NCI-H1092 (cell line): ENCODE measurements at regions not wholly inside any gene's neighbourhood (a gene's known extent, or its start where the extent isn't known, plus 50 kb on each side); places are given as distances from the start of the nearest gene placed in this dataset.

Source experiments
- DNase-seq: peaks from one replicate; lab custom pipeline; 2025; lab: John Stamatoyannopoulos, UW

DNA sequence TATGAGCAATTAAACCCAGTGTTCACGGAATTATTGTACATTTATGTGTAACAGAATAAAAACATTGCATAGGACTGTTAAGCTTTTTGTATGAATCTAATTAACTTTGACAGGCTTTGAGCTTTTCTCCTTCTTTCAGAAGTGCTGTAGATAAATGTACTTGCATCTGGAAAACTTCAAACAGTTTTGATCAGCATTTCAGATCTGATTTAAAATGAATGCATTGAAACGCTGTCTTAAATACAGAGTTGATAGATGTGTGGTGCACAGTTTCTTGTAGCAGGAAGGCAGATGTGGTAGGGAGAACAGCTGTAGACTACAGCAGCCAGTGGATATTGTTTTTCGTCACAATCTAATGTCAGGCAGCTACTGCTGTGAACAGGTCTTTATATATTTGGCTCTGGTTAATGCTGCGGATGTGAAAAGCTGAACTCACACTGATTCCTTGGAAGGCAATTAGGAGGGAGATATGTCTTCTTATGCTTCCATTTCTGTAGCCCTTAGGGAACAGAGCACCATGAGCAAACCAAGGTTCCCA is 193.8 kb upstream of the GOLIM4 start:
- DNase-seq, result no peak

DNA sequence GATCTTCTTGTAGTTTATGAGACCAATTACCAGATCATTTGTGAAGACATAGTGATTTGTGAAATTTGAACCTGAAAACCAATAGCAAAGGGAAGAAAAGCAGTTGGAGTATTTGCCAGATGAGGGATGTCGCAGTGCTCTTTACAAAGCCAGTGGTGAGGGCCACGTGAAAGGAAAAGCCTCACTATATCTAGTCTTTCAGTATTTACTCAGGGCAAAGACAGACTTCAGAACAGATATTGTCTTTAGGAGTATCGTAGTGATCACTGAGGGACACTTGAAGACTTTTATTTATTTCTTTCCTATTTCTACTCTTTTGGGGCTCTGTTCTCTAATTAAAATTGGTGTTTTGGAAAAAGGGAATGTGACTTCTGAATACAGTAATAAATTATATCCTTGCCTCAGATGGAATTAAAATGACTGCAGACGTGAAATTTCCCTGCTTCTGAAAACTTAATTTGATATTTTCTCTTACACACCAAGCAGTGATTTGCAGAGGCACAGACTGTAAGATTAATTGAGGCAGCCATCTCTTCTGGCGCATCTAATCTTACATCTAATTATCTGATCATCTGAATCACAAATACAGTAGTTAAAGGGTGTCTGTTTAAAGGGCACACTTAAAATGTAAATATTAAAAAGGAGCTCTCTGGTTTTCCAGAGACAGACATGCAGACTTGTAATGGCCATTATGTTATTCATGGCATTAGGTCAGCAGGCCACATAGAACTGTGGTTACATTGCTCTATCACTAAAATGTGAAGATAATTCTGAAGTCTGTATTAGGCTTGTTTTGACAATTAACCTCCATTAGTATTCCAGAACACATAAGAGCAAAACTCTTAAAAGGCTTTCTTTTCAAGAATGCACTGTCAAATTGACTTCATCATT is 193.0 kb upstream of the GOLIM4 start:
- no peak for DNase-seq

DNA sequence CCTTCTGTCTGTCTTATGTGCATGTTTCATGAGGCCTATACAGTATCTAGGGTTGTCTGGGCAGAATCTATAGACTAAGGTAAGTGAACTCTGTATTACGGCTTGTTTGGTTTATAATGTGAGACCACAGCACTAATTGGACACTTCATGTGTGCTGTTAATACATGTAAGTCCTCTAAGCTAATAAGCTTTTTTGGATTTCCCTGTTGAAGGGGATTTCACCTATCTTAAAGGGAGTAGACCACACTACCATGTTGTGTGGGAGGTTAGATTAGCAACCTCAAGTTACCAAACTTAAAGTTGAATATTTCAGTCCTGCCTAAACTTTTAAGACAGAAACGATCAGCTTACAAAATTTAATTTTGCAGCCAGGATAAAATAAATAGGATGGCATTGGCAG is 189.8 kb upstream of the GOLIM4 start:
- no peak for DNase-seq

DNA sequence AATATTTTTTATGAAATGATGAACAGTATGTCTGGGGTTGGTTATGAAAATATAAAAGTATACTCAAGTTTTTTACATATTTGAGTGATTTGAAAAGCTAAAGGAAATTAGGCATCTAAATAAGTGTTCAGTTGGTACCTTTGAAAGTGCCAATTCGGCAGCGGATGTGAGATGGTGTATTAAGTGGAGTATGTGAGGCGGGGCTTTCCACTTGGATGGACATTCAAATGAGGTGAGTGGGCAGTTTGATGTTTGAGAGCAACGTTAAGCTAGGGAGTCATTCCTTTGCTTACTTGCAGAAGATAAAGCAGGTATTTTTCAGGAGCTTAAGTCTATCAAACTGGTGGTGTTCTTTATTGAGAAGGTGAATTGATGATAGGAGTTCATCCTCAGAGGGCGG is 189.0 kb upstream of the GOLIM4 start:
- no peak for DNase-seq

DNA sequence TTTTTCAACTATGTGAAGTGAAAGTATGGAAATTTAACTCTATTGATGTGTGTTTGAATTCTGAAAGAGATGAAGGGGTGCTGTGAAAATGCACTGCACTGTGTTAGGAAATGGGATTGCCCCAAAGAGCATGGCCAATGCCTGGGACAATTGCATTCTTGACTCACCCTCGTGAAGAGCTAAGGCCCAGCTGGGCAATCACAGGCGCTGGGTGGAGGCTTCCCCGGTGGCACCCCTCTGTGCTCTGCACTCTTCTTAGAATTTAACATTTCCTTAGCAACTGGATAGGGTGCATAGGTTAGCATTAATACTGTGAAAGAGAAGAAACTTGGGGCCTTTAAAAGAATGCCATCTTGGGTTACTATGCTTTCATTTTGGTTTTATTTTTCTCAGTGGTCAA is 179.9 kb upstream of the GOLIM4 start:
- DNase-seq, result no peak

DNA sequence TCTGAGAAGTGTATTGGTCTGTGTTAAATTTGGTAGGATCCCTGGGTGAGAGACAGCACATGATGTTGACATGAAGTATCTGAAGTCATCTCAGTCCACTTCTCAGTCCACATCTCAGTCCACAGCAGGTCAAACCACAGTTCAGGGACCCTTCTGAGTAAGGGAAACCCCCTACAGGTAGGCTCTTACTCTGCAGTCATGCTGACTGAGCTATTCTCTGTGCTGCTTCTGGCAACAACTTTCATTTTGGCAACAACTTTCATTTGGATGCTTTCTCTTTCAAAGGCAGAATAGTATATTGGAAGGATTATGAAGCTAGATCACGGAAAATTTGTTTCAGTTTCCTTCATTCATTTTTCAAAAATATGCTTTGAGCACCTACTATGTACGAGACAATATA is 178.2 kb upstream of the GOLIM4 start:
- no peak for DNase-seq

DNA sequence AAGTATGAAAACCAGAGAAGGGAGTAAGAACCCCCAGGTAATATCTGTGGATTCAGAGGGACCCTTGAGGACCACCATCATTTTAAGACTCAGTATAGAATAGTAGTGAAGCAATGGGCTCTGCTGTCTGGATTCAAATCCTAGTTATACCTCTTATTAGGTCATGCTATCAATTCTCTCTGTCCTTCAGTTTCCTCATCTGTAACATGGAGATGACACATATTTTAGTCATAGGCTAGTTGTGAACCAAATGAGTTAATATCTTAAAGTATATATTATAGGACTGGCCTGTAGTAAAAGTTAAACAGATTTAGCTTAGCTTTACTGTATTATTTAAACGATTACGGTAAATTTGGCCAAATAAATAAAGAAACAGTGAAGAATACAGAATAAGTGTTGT is 177.3 kb upstream of the GOLIM4 start:
- no peak for DNase-seq

DNA sequence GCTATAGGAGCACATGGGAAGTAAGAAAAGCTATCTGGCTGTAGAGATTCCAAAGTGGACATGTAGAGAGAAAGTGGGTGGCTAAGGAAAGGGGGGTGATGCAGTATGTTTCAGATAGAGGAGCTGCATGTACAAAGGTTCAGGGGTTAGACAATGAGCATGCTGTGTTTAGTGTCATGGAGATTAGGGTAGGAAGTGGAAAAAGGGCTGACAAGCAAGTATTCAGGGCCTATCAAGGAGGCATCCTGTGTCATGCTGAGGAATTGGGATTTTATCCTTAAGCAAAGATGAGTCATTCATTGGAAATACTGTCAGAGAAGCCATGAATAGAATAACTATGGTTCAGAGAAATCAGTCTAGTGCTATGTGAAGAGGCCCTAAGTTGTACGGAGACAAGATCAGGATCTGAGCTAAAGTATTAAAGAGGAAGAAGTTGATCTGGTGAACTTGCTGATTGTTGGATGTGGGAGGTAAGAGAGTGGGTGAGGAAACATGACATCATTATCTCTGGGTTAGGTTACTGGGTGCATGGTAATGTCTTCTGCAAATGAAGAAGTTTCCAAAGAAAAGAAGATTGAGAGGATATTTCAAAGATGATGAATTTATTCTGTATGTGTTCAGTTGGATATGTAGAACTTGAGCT is 176.7 kb upstream of the GOLIM4 start:
- DNase-seq, result no peak

DNA sequence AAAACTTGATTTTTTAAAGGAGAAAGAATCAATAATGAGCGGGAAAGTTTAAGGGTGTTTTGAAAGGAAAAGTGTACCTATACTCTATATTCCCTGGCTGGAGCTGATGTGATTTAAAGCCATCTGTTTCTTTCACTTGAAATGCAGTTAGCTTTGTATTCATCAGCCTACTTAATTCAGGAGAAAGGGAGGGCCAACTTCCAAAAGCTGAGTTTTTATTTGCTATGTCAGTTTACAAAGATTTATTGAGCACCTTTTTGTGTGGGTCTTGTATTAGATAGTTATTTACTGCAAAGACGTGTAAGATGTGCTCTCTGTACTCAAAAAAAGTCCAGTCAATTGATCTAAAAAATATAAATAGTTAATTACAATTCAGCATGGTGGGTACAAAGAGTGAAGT is 176.2 kb upstream of the GOLIM4 start:
- DNase-seq, result no peak

DNA sequence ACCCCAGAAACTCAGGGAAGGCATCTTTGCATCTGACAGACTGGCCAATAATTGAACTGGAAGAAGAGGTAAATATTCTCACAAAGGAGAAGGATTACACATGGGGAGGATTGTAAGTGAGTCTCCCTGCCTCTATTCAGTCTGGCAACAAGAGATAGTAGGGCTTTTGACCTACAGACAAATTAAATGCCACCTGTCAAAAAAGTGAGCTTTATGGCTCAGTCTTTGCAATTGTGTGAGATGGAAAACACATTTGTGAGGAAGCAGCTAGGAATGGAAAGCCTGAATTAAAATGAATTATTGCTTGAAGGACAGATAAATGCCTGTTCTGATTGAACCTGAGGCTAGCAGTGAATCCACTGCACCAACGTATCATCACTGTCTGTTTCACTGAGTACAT is 173.3 kb upstream of the GOLIM4 start:
- no peak for DNase-seq

DNA sequence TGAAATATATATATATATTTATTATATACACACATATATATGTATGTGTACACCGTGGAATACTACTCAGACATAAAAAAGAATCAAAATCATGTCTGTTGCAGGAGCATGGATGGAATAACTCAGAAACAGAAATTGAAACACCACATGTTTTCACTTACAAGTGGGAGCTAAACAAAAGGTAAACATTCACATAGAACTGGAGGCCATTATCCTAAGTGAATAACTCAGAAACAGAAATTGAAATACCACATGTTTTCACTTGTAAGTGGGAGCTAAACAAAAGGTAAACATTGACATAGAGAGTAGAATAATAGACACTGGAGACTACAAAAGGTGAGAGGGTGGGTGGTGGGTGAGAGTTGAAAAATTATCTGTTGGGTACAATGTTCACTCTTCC is 171.5 kb upstream of the GOLIM4 start:
- no peak for DNase-seq

DNA sequence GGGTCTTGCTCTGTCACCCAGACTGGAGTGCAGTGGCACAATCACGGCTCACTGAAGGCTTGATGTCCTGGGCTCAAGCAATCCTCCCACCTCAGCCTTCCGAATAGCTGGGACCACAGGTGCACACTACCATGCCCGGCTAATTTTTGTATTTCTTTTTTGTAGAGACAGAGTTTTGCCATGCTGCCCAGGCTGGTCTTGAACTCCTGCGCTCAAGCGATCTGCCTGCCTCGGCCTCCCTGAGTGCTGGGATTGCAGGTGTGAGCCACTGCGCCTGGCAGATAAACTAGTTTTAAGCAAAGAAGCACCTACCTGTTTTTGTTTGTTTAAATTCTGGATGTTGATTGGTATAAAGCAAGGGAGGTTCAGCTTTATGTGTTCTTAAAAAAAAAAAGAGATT is 170.6 kb upstream of the GOLIM4 start:
- no peak for DNase-seq

DNA sequence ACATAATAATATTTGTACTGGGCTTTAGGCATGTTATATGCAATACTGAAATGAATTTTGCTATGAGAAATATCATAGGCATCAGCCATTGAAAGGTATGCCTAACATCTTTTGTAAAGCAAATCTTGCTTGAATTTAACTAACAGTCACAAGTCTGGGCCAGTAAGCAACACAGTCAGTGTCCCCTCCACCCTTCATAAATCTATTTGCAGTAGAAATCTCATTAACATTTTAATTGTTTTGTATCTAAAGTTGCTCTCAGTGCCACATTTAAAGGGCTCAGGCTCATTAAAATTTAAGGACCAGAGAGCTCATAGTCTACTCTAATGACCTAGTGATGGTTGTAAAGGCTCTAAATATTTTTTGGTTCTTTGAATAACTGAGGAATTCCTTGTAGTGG is 167.2 kb upstream of the GOLIM4 start:
- DNase-seq, result no peak

DNA sequence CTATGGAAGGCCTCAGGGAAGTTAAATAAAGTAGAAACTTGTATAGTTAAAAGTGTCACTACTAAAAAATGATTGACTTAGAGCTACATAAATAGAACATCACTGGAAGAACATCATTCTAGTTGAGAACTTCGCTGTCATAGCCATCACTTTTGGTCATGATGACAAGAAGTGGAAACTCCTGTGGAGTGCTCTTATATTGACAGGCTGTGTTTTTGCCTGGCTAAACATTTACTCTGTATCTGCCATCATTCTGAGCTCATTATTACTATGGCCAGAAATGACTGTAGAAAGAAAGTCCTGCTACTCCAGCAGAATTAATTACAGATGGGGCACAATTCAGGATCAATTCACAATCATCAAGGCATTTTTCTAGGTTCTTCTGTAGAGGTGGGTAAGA is 165.1 kb upstream of the GOLIM4 start:
- no peak for DNase-seq

DNA sequence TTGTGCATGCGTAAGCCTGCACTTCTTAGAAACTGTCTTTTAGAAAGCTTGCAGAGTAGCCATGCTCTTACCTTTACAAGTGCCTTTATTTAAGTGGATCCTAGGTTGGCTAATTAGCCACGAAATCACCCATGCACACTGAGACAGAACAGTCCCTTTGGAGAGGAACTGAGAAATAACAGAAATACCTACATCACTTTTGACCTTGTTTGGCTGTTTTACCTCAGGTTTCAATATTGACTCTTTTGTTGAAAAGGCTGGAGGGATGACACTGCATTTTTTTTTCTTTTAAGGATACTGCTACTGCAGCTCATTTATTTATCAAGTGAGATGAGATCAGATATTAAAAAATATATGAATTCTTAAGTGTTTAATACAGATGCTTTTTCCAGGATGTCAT is 155.6 kb upstream of the GOLIM4 start:
- no peak for DNase-seq

DNA sequence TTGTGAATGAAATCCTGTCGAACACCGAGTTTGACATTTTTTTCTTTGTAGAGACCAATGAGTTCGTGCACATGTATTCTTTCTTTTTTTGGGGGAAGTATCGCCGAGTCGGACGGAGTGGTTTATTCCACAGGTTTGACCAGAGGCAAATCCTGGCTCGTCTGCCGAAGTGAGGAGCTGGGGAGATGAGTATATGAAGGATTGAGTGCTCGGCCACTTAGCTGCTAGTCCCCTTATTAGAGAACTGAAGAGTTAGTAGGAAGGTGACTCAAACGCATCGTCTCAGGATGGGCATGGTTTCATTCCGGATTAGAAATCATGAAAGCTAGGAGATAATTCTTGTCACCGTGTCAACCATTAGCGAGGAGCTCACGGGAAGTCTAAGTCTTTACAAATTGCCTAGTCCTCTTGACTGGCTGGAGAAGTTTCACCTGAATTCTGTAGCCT is 154.7 kb upstream of the GOLIM4 start:
- no peak for DNase-seq

DNA sequence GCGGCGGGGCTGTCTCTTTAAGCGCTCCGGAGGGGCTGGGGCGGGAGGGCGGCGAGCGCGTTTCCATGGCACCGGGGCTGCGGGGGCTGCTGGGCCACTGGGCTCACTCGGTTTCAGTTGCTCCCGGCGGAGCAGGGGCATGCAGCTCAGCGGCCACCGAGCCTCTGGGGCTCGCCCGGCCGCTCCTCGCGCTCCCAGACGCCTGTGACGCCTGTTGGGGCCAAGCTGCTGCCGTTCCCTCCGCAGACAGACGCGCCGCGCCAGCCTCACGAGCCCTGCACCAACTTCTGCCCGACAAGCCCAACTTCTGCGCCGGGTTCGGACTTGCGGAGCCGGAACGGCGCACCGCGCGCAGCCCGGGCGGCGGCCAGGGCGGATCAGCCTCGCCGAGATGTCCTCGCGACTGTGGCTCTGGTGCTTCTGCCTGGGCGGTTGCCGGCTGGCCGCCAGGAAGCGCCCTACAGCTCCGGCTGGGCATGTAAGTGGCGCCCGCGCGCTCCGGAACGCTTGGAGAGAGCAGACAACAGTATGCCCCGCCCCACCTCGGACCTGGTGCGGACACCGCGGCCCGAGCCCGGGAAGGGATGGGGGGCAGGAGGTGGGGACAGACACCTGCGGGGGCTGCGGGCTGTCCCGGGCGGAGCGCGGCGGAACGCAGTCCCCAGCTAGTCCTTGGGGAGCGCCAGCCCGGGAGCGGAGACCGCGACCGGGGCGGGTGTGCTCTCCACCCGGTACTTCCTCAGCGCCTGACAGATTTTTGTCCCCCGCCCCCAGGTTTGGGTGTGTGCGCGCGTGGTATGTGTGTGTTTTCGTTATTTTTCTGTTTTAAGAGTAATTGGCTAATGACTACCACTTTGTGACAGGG is 154.1 kb upstream of the GOLIM4 start:
- DNase-seq, result peak; percentile 77

DNA sequence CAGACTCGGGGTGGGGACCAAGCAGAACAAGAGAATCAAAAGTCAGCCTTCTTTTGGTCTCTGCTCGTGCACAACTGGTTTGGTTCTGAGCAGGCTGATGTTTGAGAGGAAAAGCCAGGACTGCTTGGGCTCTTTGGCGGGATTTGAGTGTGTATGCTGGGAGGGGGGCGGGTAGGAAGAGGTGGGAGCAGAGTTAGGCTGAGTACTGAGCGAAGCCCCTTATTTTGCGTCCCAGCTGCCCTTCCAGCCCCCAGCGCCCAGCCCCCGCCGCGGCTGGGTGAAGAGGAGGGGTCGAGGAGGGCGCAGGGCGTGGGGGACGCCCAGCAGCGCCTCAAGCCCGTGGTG is 153.5 kb upstream of the GOLIM4 start:
- no peak for DNase-seq

DNA sequence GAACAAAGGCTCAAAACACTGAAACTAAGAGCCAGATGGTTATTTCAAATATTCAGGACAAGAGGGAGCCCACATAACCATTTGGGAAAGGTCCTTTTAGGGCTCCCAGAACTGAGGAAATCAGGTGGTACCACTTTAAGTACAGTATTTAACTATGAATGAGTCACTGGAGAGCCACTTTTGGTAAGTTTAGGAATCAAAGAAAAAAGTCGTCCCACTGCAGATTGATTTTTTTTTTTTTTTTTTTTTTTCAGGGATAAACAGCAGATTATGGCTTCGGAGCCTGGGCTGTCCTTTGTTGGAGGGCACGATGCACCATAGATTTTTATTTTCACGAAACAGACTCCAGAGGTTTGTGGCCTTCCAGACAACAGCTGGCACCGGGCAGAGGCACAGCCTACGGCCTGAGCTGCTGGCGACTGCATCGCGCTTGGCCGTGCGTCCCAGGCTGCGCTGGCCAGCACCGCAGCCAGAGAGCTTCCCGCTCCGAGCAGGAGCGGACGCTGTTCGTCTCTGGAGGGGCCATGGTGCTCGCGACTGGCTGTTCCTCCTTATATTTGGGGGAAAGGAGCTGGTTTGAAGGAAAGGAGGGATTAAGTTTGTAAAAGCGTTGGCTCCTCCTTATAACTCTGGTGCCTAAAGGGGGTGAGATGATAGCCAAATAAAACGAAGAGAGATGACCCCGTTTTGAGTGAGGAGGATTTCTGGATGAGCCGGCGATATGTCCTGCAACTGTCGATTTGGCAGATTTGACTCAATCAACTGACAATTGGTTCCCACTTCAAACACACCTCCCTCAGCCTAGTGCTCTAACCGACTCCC is 152.9 kb upstream of the GOLIM4 start:
- DNase-seq, result peak; percentile 23

DNA sequence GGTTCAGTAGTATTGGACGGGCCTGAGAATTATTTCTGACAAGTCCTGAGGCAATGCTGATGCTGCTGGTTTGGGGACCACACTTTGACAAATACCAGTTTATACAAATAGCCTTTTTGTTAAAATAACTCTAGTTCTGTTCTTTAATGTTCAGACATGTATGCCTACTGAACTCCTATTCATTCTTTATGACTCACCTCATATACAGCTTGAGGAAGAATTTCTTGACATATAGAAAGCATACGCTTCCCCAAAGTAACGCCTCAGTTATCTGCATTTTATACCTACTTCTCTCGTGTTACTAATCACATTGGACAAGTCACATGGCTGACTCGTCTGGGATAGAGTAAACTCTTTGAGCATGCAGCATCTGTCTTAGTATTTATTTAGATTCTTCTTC is 145.4 kb upstream of the GOLIM4 start:
- DNase-seq, result no peak

DNA sequence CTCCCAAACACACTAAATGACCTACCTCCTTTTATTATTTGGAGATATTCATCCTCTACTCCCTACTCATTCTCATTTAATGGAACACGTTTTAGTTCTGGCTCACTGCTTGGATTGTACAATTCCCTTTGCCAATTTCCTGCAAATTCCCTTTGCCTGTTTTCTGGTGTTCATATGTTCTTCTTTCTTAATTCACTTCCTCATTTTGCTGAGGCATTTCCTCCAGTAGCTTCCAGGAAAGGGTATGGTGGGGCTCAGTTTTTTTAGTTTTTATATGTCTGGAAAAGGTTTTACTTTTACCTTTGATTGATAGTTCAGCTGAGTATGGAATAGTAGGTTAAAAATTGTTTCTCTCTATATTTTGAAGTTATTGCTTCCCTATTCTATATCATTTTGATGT is 143.6 kb upstream of the GOLIM4 start:
- no peak for DNase-seq

DNA sequence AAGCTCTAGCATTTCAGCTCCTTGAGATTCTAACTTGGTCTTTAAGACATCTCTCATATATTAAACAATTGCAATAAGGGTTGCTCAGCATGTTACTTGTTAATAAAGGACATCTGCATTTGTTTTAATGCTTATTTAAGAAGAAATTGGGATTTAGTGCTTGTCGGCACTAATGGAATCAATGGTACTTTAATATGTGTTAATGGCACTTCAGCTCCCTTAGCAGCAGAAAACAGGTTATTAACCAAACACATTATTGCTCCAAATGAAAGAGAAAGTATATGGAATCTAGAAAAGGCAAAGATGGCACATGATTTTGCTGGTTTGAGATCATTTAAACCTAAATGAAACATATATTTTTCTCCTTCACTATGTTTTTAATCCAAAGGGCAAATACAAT is 137.3 kb upstream of the GOLIM4 start:
- no peak for DNase-seq
